OCI-LY1 (cell line): ENCODE measurements at regions not wholly inside any gene's neighbourhood (a gene's known extent, or its start where the extent isn't known, plus 50 kb on each side); places are given as distances from the start of the nearest gene placed in this dataset.

Source experiments
- CTCF ChIP-seq: fragments of 200-600 bp; sonication (generic), shearing (Covaris generic); IDR thresholded peaks from 2 replicates; pipeline ENCODE4 v1.5.1; 2017; ENCODE audit warnings: mild to moderate bottlenecking, antibody characterized with exemption, low read length, moderate library complexity, mixed read lengths
- EZH2 ChIP-seq: fragments of 200-600 bp; sonication (generic), shearing (Covaris generic); IDR thresholded peaks from 2 replicates; pipeline ENCODE4 v1.8.0; 2017; ENCODE audit warnings: borderline replicate concordance, mixed run types, mild to moderate bottlenecking, antibody characterized with exemption, low read length, moderate library complexity, mixed read lengths

- TF ChIP-seq EZH2 = no peak
- TF ChIP-seq CTCF = no peak
Measured at GRCh38 chr1:239913141-239913585, 178.5 kb upstream of the FMN2 start.
